ENCODE measurements at regions not wholly inside any gene's neighbourhood (a gene's known extent, or its start where the extent isn't known, plus 50 kb on each side); places are given as distances from the start of the nearest gene placed in this dataset.

- no peaks in the 10 kb centered on the region for H3K4me1 ChIP-seq (ENCODE audit: insufficient read depth, low read length)
- no peaks in the 10 kb centered on the region for H3K36me3 ChIP-seq (ENCODE audit: insufficient read depth, low read length)
- H3K27ac ChIP-seq (ENCODE audit: low read depth, low read length), result no peak overlapping the region
- no peaks in the 10 kb centered on the region for H3K9me3 ChIP-seq (ENCODE audit: low read length)
- no peaks in the 10 kb centered on the region for H3K27me3 ChIP-seq (ENCODE audit: control insufficient read depth in 1 of 2, insufficient read depth in 2 of 2, low read length in 2 of 2)
- H3K4me3 ChIP-seq (ENCODE audit: low read depth in 1 of 2, low read length in 2 of 2), result no peak overlapping the region
- H3K9ac ChIP-seq (ENCODE audit: low read length), result no peak overlapping the region
Measured at GRCh38 chr4:10335050-10335449, 122.2 kb downstream of the ZNF518B start.

- Histone ChIP-seq H3K36me3 (ENCODE audit: insufficient read depth, low read length) (no peaks in the 10 kb centered on the region), H3K9ac (ENCODE audit: low read length) (no peak overlapping the region), H3K27me3 (ENCODE audit: control insufficient read depth in 1 of 2, insufficient read depth in 2 of 2, low read length in 2 of 2) (no peaks in the 10 kb centered on the region), H3K9me3 (ENCODE audit: low read length) (no peaks in the 10 kb centered on the region), H3K4me3 (ENCODE audit: low read depth in 1 of 2, low read length in 2 of 2) (no peak overlapping the region), H3K27ac (ENCODE audit: low read depth, low read length) (no peak overlapping the region), H3K4me1 (ENCODE audit: insufficient read depth, low read length) (no peaks in the 10 kb centered on the region)
Measured at GRCh38 chr4:10334506-10335028, 122.7 kb downstream of the ZNF518B start.

- no peaks in the 10 kb centered on the region for H3K4me1 ChIP-seq (ENCODE audit: insufficient read depth, low read length)
- H3K36me3 ChIP-seq (ENCODE audit: insufficient read depth, low read length), result no peaks in the 10 kb centered on the region
- no peaks in the 10 kb centered on the region for H3K27me3 ChIP-seq (ENCODE audit: control insufficient read depth in 1 of 2, insufficient read depth in 2 of 2, low read length in 2 of 2)
- H3K9me3 ChIP-seq (ENCODE audit: low read length), result no peaks in the 10 kb centered on the region
- H3K27ac ChIP-seq (ENCODE audit: low read depth, low read length), result no peak overlapping the region
- no peak overlapping the region for H3K9ac ChIP-seq (ENCODE audit: low read length)
- H3K4me3 ChIP-seq (ENCODE audit: low read depth in 1 of 2, low read length in 2 of 2), result no peak overlapping the region
Measured at GRCh38 chr4:10333942-10334341, 123.3 kb downstream of the ZNF518B start.

- no peaks in the 10 kb centered on the region for H3K36me3 ChIP-seq (ENCODE audit: insufficient read depth, low read length)
- H3K9ac ChIP-seq (ENCODE audit: low read length), result no peak overlapping the region
Measured at GRCh38 chr4:10326075-10326474, 131.2 kb downstream of the ZNF518B start.

GRCh38 chr4:10321931-10322330 is 135.3 kb downstream of the ZNF518B start:
- H3K36me3 ChIP-seq (ENCODE audit: insufficient read depth, low read length), result no peaks in the 10 kb centered on the region
- no peak overlapping the region for H3K27ac ChIP-seq (ENCODE audit: low read depth, low read length)
- no peaks in the 10 kb centered on the region for H3K27me3 ChIP-seq (ENCODE audit: control insufficient read depth in 1 of 2, insufficient read depth in 2 of 2, low read length in 2 of 2)
- H3K9ac ChIP-seq (ENCODE audit: low read length), result no peak overlapping the region
- H3K4me3 ChIP-seq (ENCODE audit: low read depth in 1 of 2, low read length in 2 of 2), result no peak overlapping the region
- H3K9me3 ChIP-seq (ENCODE audit: low read length), result no peaks in the 10 kb centered on the region
- H3K4me1 ChIP-seq (ENCODE audit: insufficient read depth, low read length), result no peaks in the 10 kb centered on the region

More at GRCh38 chr4:10326075-10326474, 131.2 kb downstream of the ZNF518B start:
- H3K27me3 ChIP-seq (ENCODE audit: control insufficient read depth in 1 of 2, insufficient read depth in 2 of 2, low read length in 2 of 2), result no peaks in the 10 kb centered on the region
- no peak overlapping the region for H3K4me3 ChIP-seq (ENCODE audit: low read depth in 1 of 2, low read length in 2 of 2)
- H3K4me1 ChIP-seq (ENCODE audit: insufficient read depth, low read length), result no peaks in the 10 kb centered on the region
- no peak overlapping the region for H3K27ac ChIP-seq (ENCODE audit: low read depth, low read length)
- no peaks in the 10 kb centered on the region for H3K9me3 ChIP-seq (ENCODE audit: low read length)

GRCh38 chr4:10320130-10320529 is 137.1 kb downstream of the ZNF518B start:
- no peaks in the 10 kb centered on the region for H3K4me1 ChIP-seq (ENCODE audit: insufficient read depth, low read length)
- no peaks in the 10 kb centered on the region for H3K36me3 ChIP-seq (ENCODE audit: insufficient read depth, low read length)
- no peak overlapping the region for H3K27ac ChIP-seq (ENCODE audit: low read depth, low read length)
- H3K9me3 ChIP-seq (ENCODE audit: low read length), result no peaks in the 10 kb centered on the region
- H3K4me3 ChIP-seq (ENCODE audit: low read depth in 1 of 2, low read length in 2 of 2), result no peak overlapping the region
- no peaks in the 10 kb centered on the region for H3K27me3 ChIP-seq (ENCODE audit: control insufficient read depth in 1 of 2, insufficient read depth in 2 of 2, low read length in 2 of 2)
- H3K9ac ChIP-seq (ENCODE audit: low read length), result no peak overlapping the region

GRCh38 chr4:10317345-10317744 is 139.9 kb downstream of the ZNF518B start:
- H3K36me3 ChIP-seq (ENCODE audit: insufficient read depth, low read length), result no peaks in the 10 kb centered on the region
- H3K4me1 ChIP-seq (ENCODE audit: insufficient read depth, low read length), result no peaks in the 10 kb centered on the region
- H3K4me3 ChIP-seq (ENCODE audit: low read depth in 1 of 2, low read length in 2 of 2), result no peak overlapping the region
- no peak overlapping the region for H3K27ac ChIP-seq (ENCODE audit: low read depth, low read length)
- no peak overlapping the region for H3K9ac ChIP-seq (ENCODE audit: low read length)
- H3K27me3 ChIP-seq (ENCODE audit: control insufficient read depth in 1 of 2, insufficient read depth in 2 of 2, low read length in 2 of 2), result no peaks in the 10 kb centered on the region
- no peaks in the 10 kb centered on the region for H3K9me3 ChIP-seq (ENCODE audit: low read length)

GRCh38 chr4:10316851-10317250 is 140.4 kb downstream of the ZNF518B start:
- Histone ChIP-seq H3K36me3 (ENCODE audit: insufficient read depth, low read length) (no peaks in the 10 kb centered on the region), H3K9ac (ENCODE audit: low read length) (no peak overlapping the region), H3K4me1 (ENCODE audit: insufficient read depth, low read length) (no peaks in the 10 kb centered on the region), H3K27ac (ENCODE audit: low read depth, low read length) (no peak overlapping the region), H3K9me3 (ENCODE audit: low read length) (no peaks in the 10 kb centered on the region), H3K4me3 (ENCODE audit: low read depth in 1 of 2, low read length in 2 of 2) (no peak overlapping the region), H3K27me3 (ENCODE audit: control insufficient read depth in 1 of 2, insufficient read depth in 2 of 2, low read length in 2 of 2) (no peaks in the 10 kb centered on the region)

GRCh38 chr4:10315638-10316037 is 141.6 kb downstream of the ZNF518B start:
- no peak overlapping the region for H3K4me3 ChIP-seq (ENCODE audit: low read depth in 1 of 2, low read length in 2 of 2)
- H3K36me3 ChIP-seq (ENCODE audit: insufficient read depth, low read length), result no peaks in the 10 kb centered on the region
- H3K4me1 ChIP-seq (ENCODE audit: insufficient read depth, low read length), result no peaks in the 10 kb centered on the region
- no peak overlapping the region for H3K27ac ChIP-seq (ENCODE audit: low read depth, low read length)
- H3K9me3 ChIP-seq (ENCODE audit: low read length), result no peaks in the 10 kb centered on the region
- H3K9ac ChIP-seq (ENCODE audit: low read length), result no peak overlapping the region
- no peaks in the 10 kb centered on the region for H3K27me3 ChIP-seq (ENCODE audit: control insufficient read depth in 1 of 2, insufficient read depth in 2 of 2, low read length in 2 of 2)

- Histone ChIP-seq H3K27me3 (ENCODE audit: control insufficient read depth in 1 of 2, insufficient read depth in 2 of 2, low read length in 2 of 2) (no peaks in the 10 kb centered on the region), H3K4me3 (ENCODE audit: low read depth in 1 of 2, low read length in 2 of 2) (no peak overlapping the region), H3K27ac (ENCODE audit: low read depth, low read length) (no peak overlapping the region), H3K9me3 (ENCODE audit: low read length) (no peaks in the 10 kb centered on the region), H3K36me3 (ENCODE audit: insufficient read depth, low read length) (no peaks in the 10 kb centered on the region), H3K9ac (ENCODE audit: low read length) (no peak overlapping the region), H3K4me1 (ENCODE audit: insufficient read depth, low read length) (no peaks in the 10 kb centered on the region)
Measured at GRCh38 chr4:10312568-10312967, 144.7 kb downstream of the ZNF518B start.

- no peaks in the 10 kb centered on the region for H3K27me3 ChIP-seq (ENCODE audit: control insufficient read depth in 1 of 2, insufficient read depth in 2 of 2, low read length in 2 of 2)
- H3K27ac ChIP-seq (ENCODE audit: low read depth, low read length), result no peak overlapping the region
- H3K4me1 ChIP-seq (ENCODE audit: insufficient read depth, low read length), result no peaks in the 10 kb centered on the region
- no peak overlapping the region for H3K9ac ChIP-seq (ENCODE audit: low read length)
- no peak overlapping the region for H3K4me3 ChIP-seq (ENCODE audit: low read depth in 1 of 2, low read length in 2 of 2)
- no peaks in the 10 kb centered on the region for H3K9me3 ChIP-seq (ENCODE audit: low read length)
- H3K36me3 ChIP-seq (ENCODE audit: insufficient read depth, low read length), result no peaks in the 10 kb centered on the region
Measured at GRCh38 chr4:10311939-10312338, 145.3 kb downstream of the ZNF518B start.

GRCh38 chr4:10305816-10306215 is 151.4 kb downstream of the ZNF518B start:
- no peak overlapping the region for H3K9ac ChIP-seq (ENCODE audit: low read length)
- no peak overlapping the region for H3K4me3 ChIP-seq (ENCODE audit: low read depth in 1 of 2, low read length in 2 of 2)
- H3K36me3 ChIP-seq (ENCODE audit: insufficient read depth, low read length), result no peaks in the 10 kb centered on the region
- no peaks in the 10 kb centered on the region for H3K27me3 ChIP-seq (ENCODE audit: control insufficient read depth in 1 of 2, insufficient read depth in 2 of 2, low read length in 2 of 2)
- H3K27ac ChIP-seq (ENCODE audit: low read depth, low read length), result no peak overlapping the region
- no peaks in the 10 kb centered on the region for H3K9me3 ChIP-seq (ENCODE audit: low read length)
- no peaks in the 10 kb centered on the region for H3K4me1 ChIP-seq (ENCODE audit: insufficient read depth, low read length)
